GM21390 (cell line): ENCODE measurements at regions not wholly inside any gene's neighbourhood (a gene's known extent, or its start where the extent isn't known, plus 50 kb on each side); places are given as distances from the start of the nearest gene placed in this dataset.
"Not testable (repeated sequence)": the region's sequence is repeated elsewhere in the genome, so short reads cannot be mapped to it uniquely, and the experiment has no call there.

ENCODE experiments used
- ATAC-seq: cut with Tn5 transposase; IDR thresholded peaks from one replicate; pipeline ENCODE4 v1.9.1; 2021; ENCODE audit not compliant: unreplicated experiment

DNA sequence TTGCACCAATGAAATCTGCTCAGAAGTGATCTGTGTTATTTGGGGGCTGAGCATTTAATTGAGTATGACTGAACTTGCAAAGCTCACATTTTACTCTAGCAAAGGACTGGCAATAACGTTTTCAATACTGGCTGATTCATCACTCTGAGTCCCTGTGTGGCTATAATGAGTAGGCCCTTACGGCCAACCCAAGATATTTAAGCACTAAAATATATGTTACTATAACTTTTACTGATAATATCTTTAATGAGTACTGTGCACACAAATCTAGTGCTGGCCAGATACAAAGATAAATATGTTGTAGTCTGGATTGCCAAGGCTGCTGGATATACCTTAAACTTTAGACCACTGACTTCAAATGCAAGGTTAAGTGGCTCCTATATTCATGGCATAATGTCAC lies 436.4 kb upstream of the KCNMB2 start:
- no peak for ATAC-seq

GRCh38 chr3:178100908-178101307 lies 435.3 kb upstream of the KCNMB2 start:
- no peak for ATAC-seq

GRCh38 chr3:178103140-178103539 lies 433.1 kb upstream of the KCNMB2 start:
- no peak for ATAC-seq

DNA sequence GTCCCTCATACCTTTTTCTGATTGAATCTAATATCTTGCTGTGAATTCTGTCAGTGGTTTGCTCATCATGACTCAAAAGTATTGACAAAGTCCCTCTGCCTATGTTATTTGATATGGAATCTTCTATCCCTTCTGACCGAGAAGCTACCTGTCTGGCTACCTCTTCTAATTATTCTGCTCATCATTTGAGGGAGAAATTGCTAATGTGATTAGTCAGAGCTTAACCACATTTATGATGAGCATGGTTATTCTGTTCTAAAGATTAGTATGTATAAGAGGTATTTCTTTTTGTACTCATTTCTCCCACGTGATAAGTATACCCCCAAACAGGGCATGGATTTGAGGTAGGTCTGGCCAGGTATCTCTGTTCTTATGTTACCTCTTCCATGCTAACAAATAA lies 428.4 kb upstream of the KCNMB2 start:
- no peak for ATAC-seq

GRCh38 chr3:178109691-178110090 lies 426.5 kb upstream of the KCNMB2 start:
- ATAC-seq = no peak

GRCh38 chr3:178112134-178112533 lies 424.1 kb upstream of the KCNMB2 start:
- no peak for ATAC-seq

DNA sequence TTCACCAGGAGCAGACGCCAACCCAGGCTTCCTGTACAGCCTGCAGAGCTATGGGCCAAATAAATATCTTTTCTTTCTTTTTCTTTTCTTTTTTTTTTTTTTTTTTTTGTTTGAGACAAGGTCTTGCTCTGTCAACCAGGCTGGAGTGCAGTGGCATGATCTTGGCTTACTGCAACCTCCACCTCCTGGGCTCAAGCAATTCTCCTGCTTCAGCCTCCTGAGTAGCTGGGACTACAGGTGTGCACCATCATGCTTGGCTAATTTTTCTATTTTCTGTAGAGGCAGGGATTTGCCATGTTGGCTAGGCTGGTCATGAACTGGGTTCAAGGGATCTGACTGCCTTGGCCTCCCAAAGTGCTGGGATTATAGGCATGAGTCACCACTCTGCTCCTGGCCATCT lies 423.7 kb upstream of the KCNMB2 start:
- not testable (repeated sequence) for ATAC-seq

- no peak for ATAC-seq
Measured at GRCh38 chr3:178117641-178118040, 418.6 kb upstream of the KCNMB2 start.

DNA sequence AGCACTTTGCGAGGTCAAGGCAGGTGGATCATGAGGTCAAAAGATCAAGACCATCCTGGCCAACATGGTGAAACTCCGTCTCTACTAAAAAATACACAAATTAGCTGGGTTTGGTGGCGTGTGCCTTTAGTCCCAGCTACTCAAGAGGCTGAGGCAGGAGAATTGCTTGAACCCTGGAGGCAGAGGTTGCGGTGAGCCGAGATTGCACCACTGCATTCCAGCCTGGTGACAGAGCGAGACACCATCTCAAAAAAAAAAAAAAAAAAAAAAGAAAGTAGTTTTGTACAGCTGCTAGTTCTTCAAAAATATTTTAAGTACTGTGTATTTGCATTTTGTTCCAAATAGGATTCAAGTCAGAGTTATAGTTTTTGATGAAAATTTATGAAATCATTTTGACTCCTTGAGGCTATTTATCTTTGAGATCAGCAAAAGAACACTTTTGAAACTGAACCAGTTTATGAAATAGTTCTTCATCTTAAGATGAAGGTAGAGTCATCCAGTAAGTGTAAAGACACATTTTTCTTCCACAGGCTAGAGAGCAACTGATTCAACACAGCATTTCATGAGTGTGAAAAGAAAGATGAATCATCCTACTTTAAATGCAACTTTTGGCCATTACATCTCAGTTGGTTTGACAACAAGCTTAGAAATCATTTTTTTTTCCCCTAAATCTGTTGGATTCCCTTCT lies 416.5 kb upstream of the KCNMB2 start:
- ATAC-seq = not testable (repeated sequence)

GRCh38 chr3:178120367-178120766 lies 415.9 kb upstream of the KCNMB2 start:
- no peak for ATAC-seq

DNA sequence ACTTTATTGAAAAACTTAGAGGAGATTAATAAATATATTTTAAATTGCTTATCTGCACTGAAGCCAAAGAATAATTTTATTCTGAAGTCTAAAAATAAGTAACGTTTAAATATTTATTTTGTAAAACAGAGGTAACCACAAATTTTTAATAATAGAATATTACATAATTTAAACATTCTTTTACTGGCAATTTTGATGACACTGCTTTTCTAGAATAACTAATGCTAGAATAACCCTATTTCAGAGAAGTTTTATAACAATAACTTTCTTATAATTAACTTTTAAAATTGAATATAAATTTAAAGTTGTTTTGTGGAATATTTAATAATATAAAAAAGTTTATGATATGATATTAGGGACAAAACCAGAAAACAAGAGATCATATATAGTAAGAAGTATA lies 409.6 kb upstream of the KCNMB2 start:
- no peak for ATAC-seq

GRCh38 chr3:178127221-178127620 lies 409.0 kb upstream of the KCNMB2 start:
- ATAC-seq = no peak

DNA sequence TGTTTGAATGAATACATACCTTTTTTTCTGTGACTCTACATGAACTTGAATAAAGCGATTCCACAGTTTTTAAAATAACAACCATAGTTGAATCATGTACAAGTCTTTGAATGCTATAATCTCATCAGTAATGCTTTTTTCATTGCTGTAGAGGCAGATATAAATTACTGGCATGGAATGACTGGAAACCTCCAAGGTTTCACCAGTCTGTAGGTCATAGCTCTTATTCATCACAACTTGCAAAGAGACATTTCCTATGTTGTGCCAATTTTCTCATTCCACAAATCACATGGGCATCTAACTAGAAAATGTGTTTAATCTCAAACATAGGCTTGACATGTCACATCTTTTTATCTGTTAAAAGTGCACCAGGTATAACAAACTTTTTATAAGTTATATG lies 407.1 kb upstream of the KCNMB2 start:
- ATAC-seq = no peak

GRCh38 chr3:178131801-178132200 lies 404.4 kb upstream of the KCNMB2 start:
- no peak for ATAC-seq

- no peak for ATAC-seq
Measured at GRCh38 chr3:178137206-178137605, 399.0 kb upstream of the KCNMB2 start.

DNA sequence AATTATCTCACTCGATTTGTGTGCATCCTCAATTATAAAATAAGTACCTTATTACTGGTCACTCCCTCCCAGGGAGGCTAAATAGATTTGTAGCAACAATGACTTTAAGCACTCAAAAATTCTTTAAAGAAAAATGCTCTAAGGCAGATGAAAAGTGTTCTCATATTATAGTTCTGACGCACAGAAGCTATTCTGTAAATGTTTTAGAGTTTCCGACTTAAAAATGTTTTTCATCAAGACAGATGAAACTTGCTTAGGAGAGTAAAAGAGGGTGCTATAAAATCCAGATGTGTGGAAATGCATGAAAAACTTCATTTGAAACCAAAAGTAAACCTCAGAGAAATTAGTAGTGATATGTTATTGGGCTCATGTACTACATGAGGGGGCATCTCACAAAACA lies 398.4 kb upstream of the KCNMB2 start:
- ATAC-seq = no peak

DNA sequence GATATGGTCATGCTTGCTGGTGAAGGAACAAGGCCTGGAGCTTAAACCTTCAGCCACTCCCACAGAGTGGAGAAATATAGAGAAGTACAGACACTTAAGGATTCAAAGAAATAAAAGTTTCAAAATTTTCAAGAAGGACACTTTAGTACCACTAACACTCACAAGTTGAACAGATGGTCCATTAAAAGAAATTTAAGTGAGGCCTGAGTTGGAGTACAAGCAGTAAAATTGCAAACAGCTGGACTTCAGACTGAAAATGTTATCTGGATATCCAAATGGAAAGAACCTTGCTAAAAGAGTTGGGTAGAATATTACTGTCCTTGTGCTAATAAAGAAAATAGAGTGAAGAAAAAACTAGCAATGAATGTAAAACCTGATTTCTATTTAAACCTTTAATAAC lies 397.1 kb upstream of the KCNMB2 start:
- no peak for ATAC-seq

GRCh38 chr3:178140531-178141304 lies 395.5 kb upstream of the KCNMB2 start:
- no peak for ATAC-seq

- not testable (repeated sequence) for ATAC-seq
Measured at GRCh38 chr3:178141305-178141684, 394.9 kb upstream of the KCNMB2 start.

- ATAC-seq = no peak
Measured at GRCh38 chr3:178146406-178146831, 389.8 kb upstream of the KCNMB2 start.

GRCh38 chr3:178147001-178147400 lies 389.2 kb upstream of the KCNMB2 start:
- ATAC-seq = no peak

GRCh38 chr3:178152031-178152806 lies 384.0 kb upstream of the KCNMB2 start:
- ATAC-seq = no peak
